ENCODE measurements at regions not wholly inside any gene's neighbourhood (a gene's known extent, or its start where the extent isn't known, plus 50 kb on each side); places are given as distances from the start of the nearest gene placed in this dataset.

GRCh38 chr2:226531061-226531810 lies 268.4 kb downstream of the IRS1 start:
- H3K36me3 ChIP-seq (ENCODE audit: insufficient read depth, low read length), result no peaks in the 10 kb centered on the region
- H3K36me3 Mint-ChIP-seq (ENCODE audit: low read depth), result no peaks in the 10 kb centered on the region
- no peak for ATAC-seq (ENCODE audit: poor library complexity)
- H3K4me3 ChIP-seq (ENCODE audit: low read length), result no peak overlapping the region
- H3K9me3 Mint-ChIP-seq, result no peaks in the 10 kb centered on the region
- no peak for TF ChIP-seq CTCF (IDR thresholded peaks at IDR 0.05)
- H3K27ac ChIP-seq (ENCODE audit: low read depth in 1 of 2, low read length in 2 of 2), result no peak overlapping the region
- H3K27me3 ChIP-seq (ENCODE audit: control insufficient read depth in 1 of 2, insufficient read depth in 2 of 2, low read length in 2 of 2), result peaks cover 1 to 5% of the 10 kb centered on the region in 2 experiments
- H3K4me3 Mint-ChIP-seq, result no peak overlapping the region
- DNase-seq, result no peak
- intact Hi-C loops (cut with DNase I, micrococcal nuclease), result no loop called here
- ChIA-PET CTCF (interaction anchor here (1.8 kb wide), 1 partner anchor 8 kb away, joined by 4 read pairs; no protein-coding TSS in a partner anchor), POLR2A (no interaction called here)
- no peaks in the 10 kb centered on the region for H3K4me1 ChIP-seq (ENCODE audit: insufficient read depth, low read length)
- no peaks in the 10 kb centered on the region for H3K4me1 Mint-ChIP-seq (ENCODE audit: low read depth)
- peaks cover 5% of the 10 kb centered on the region for H3K27me3 Mint-ChIP-seq
- H3K27ac Mint-ChIP-seq, result no peak overlapping the region
- H3K9me3 ChIP-seq (ENCODE audit: control insufficient read depth in 1 of 2, insufficient read depth in 1 of 2, low read length in 2 of 2), result no peaks in the 10 kb centered on the region

GRCh38 chr2:226529556-226529955 lies 270.1 kb downstream of the IRS1 start:
- no peaks in the 10 kb centered on the region for H3K4me1 ChIP-seq (ENCODE audit: insufficient read depth, low read length)
- ChIA-PET CTCF (no interaction called here), POLR2A (no interaction called here)
- TF ChIP-seq CTCF (IDR thresholded peaks at IDR 0.05), result no peak
- H3K27ac ChIP-seq (ENCODE audit: low read depth in 1 of 2, low read length in 2 of 2), result no peak overlapping the region
- Mint-ChIP-seq H3K4me1 (ENCODE audit: low read depth) (no peaks in the 10 kb centered on the region), H3K36me3 (ENCODE audit: low read depth) (no peaks in the 10 kb centered on the region), H3K27me3 (peaks cover 5% of the 10 kb centered on the region), H3K9me3 (no peaks in the 10 kb centered on the region), H3K4me3 (no peak overlapping the region), H3K27ac (no peak overlapping the region)
- H3K4me3 ChIP-seq (ENCODE audit: low read length), result no peak overlapping the region
- H3K9me3 ChIP-seq (ENCODE audit: control insufficient read depth in 1 of 2, insufficient read depth in 1 of 2, low read length in 2 of 2), result no peaks in the 10 kb centered on the region
- no peaks in the 10 kb centered on the region for H3K27me3 ChIP-seq (ENCODE audit: control insufficient read depth in 1 of 2, insufficient read depth in 2 of 2, low read length in 2 of 2)
- no peak for DNase-seq
- intact Hi-C loops (cut with DNase I, micrococcal nuclease), result no loop called here
- ATAC-seq (ENCODE audit: poor library complexity), result no peak
- H3K36me3 ChIP-seq (ENCODE audit: insufficient read depth, low read length), result no peaks in the 10 kb centered on the region

GRCh38 chr2:226526716-226527115 lies 272.9 kb downstream of the IRS1 start:
- Histone ChIP-seq H3K9me3 (ENCODE audit: control insufficient read depth in 1 of 2, insufficient read depth in 1 of 2, low read length in 2 of 2) (no peaks in the 10 kb centered on the region), H3K27me3 (ENCODE audit: control insufficient read depth in 1 of 2, insufficient read depth in 2 of 2, low read length in 2 of 2) (no peaks in the 10 kb centered on the region), H3K4me3 (ENCODE audit: low read length) (no peak overlapping the region), H3K36me3 (ENCODE audit: insufficient read depth, low read length) (no peaks in the 10 kb centered on the region), H3K4me1 (ENCODE audit: insufficient read depth, low read length) (no peaks in the 10 kb centered on the region), H3K27ac (ENCODE audit: low read depth in 1 of 2, low read length in 2 of 2) (no peak overlapping the region)
- Mint-ChIP-seq H3K9me3 (no peaks in the 10 kb centered on the region), H3K4me1 (ENCODE audit: low read depth) (no peaks in the 10 kb centered on the region), H3K27ac (no peak overlapping the region), H3K4me3 (no peak overlapping the region), H3K27me3 (no peaks in the 10 kb centered on the region), H3K36me3 (ENCODE audit: low read depth) (no peaks in the 10 kb centered on the region)
- ATAC-seq (ENCODE audit: poor library complexity), result no peak
- ChIA-PET CTCF (no interaction called here), POLR2A (interaction anchor here (0.9 kb wide), 1 partner anchor 198 kb away, joined by 4 read pairs; no protein-coding TSS in a partner anchor)
- intact Hi-C loops (cut with DNase I, micrococcal nuclease), result no loop called here
- no peak for DNase-seq
- no peak for TF ChIP-seq CTCF (IDR thresholded peaks at IDR 0.05)
